Heart right ventricle (tissue), 16 donors: ENCODE measurements at regions not wholly inside any gene's neighbourhood (a gene's known extent, or its start where the extent isn't known, plus 50 kb on each side); places are given as distances from the start of the nearest gene placed in this dataset.

ENCODE experiments used
- ATAC-seq, 8 donors: fragments of 200-7000 bp; cut with Tn5 transposase; one replicate each; pipeline ENCODE4 v1.9.1; 2020; ENCODE audit warnings: mild to moderate bottlenecking in 8 of 8, moderate library complexity in 8 of 8, moderate number of reproducible peaks in 1 of 8
- DNase-seq, 2 donors: peaks; one replicate each; pipeline ENCODE4 v3.0.0-alpha.2; 2020
- H3K27ac ChIP-seq, 10 donors: fragments of 200-600 bp; sonication (generic) in 2 of 10; one replicate each; pipeline versions ENCODE4 v1.5.0 to v1.8.0; 2020 to 2022; ENCODE audit warnings: mild to moderate bottlenecking in 3 of 10
- H3K27me3 ChIP-seq, 7 donors: fragments of 200-600 bp; one replicate each; pipeline ENCODE4 v1.8.0; 2021 to 2022; ENCODE audit warnings: mild to moderate bottlenecking in 2 of 7
- H3K36me3 ChIP-seq, 9 donors: fragments of 200-600 bp; sonication (generic) in 1 of 9; one replicate each; pipeline versions ENCODE4 v1.5.0 to v1.8.0; 2020 to 2022; ENCODE audit warnings: mild to moderate bottlenecking in 2 of 9
- H3K4me1 ChIP-seq, 9 donors: fragments of 200-600 bp; sonication (generic) in 1 of 9; one replicate each; pipeline versions ENCODE4 v1.5.0 to v1.8.0; 2020 to 2022; ENCODE audit warnings: mild to moderate bottlenecking in 4 of 9
- H3K4me3 ChIP-seq, 10 donors: fragments of 200-600 bp; sonication (generic) in 2 of 10; one replicate each; pipeline versions ENCODE4 v1.5.0 to v1.8.0; 2020 to 2022; ENCODE audit warnings: mild to moderate bottlenecking in 7 of 10, moderate library complexity in 2 of 10
- H3K9me3 ChIP-seq, 11 donors: fragments of 200-600 bp in 10 of 11; sonication (generic) in 2 of 11; one replicate each; pipeline versions ENCODE4 v1.5.0 to v1.8.0; 2013 to 2022; ENCODE audit warnings: mild to moderate bottlenecking in 2 of 11, control low read depth in 1 of 11, moderate library complexity in 1 of 11
- WGBS, 2 donors: extraction: QIAGEN DNeasy Blood & Tissue Kit; methylation state at CpG; one replicate each; pipeline ENCODE4 v1.1.7; 2013; ENCODE audit warnings: inconsistent platforms in 1 of 2; 5-methylcytosine and 5-hydroxymethylcytosine counted together
- intact Hi-C, 10 donors: fragments of 100-400 bp; cut with DNase I; formaldehyde crosslinking; loops; one replicate each; pipeline versions ENCODE4 v1.11.1 to v1.14.2; 2022
- TF ChIP-seq, protein P1 (sequence below), 9 donors: fragments of 200-600 bp; sonication (generic) in 2 of 9; IDR thresholded peaks; one replicate each; pipeline versions ENCODE4 v1.5.0 to v1.8.0; 2021 to 2022; ENCODE audit warnings: antibody characterized with exemption in 9 of 9, mild to moderate bottlenecking in 5 of 9, moderate library complexity in 1 of 9
- donor health status: Arrhythmogenic right ventricular cardiomyopathy.
- donor health status: ischemic (EF 13 %, LVEDD 7.1; RV severe dilation, severe dysfunction).
- donor health status: healthy with polysubstance abuse.
- donor health status: DM: no; HTN: yes; CAD: no.
- donor health status: DM: no; HTN: no; CAD: no.
- donor health status: ischemic (EF 25% LVEDD 6.9; RV normal size, moderate dysfunction).
- donor health status: ischemic (EF 25% LVEDD 5.7; RV mildly dilated, moderate dysfunction).
- donor health status: healthy.
- donor health status: DM: yes; HTN: yes; CAD: no.
- donor health status: Ischemic cardiomyopathy.
- donor health status: ischemic (EF 35%, LVEDD 5.7; RV mildly dilated, moderate dysfunction).
- donor health status: nonischemic (EF 11% LVEDD 7.7; RV severe dilation, severe dysfunction).
- donor health status: DM: yes; HTN: yes; CAD: no.
- donor health status: PGD.
- donor health status: ischemic (EF 29% LVEDD 5.4; RV normal size, mild dysfunction).
- donor health status: nonischemic (EF 23%, LVEDD 6.1; RV moderate dilation, normal function).

- 60 to 75% methylated on average over 8 of the region's 8 CpGs for WGBS, 2 donors
- peaks cover 0 to 25% (median 4%) of the 10 kb centered on the region in 9 donors for H3K4me1 ChIP-seq
- intact Hi-C loops = loop anchor here in 3 of 10 donors (5.0 to 10.0 kb wide), 2 partner anchors 217 to 1076 kb away; no protein-coding TSS in a partner anchor
- H3K36me3 ChIP-seq = no peaks in the 10 kb centered on the region
- ATAC-seq = peak in 6 of 8 donors; percentile 16 to 51 (median 34)
- H3K4me3 ChIP-seq = no peak overlapping the region
- H3K9me3 ChIP-seq = no peaks in the 10 kb centered on the region
- TF ChIP-seq, protein P1, sequence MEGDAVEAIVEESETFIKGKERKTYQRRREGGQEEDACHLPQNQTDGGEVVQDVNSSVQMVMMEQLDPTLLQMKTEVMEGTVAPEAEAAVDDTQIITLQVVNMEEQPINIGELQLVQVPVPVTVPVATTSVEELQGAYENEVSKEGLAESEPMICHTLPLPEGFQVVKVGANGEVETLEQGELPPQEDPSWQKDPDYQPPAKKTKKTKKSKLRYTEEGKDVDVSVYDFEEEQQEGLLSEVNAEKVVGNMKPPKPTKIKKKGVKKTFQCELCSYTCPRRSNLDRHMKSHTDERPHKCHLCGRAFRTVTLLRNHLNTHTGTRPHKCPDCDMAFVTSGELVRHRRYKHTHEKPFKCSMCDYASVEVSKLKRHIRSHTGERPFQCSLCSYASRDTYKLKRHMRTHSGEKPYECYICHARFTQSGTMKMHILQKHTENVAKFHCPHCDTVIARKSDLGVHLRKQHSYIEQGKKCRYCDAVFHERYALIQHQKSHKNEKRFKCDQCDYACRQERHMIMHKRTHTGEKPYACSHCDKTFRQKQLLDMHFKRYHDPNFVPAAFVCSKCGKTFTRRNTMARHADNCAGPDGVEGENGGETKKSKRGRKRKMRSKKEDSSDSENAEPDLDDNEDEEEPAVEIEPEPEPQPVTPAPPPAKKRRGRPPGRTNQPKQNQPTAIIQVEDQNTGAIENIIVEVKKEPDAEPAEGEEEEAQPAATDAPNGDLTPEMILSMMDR (IDR thresholded peaks at IDR 0.05) = no peak
- no peaks in the 10 kb centered on the region for H3K27me3 ChIP-seq
- H3K27ac ChIP-seq = peak overlapping the region in 3 of 10 donors; percentile 16 to 50 (median 46)
- DNase-seq = no peak
Observed at GRCh38 chr10:83880252-83880791, 259.0 kb upstream of the GHITM start.

DNA sequence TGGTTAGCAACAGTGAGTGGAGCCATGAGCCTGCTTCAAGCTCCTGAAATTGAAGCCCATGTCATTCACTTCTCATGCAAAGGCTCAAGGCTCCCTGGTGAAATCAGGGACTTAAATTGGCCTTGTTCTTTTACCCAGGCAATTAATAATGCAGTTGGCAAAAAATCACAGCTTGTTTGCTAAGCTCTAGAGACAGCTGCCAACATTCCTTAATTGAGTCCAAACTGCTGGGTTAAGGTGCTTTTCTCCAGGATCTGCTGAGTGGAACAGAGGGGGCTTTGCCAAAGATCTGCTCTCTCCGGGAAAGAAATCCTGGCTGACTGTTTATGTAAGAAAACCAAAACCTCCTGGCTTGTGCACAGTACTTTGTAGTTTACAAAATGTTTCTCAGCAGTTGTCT, 257.6 kb upstream of the GHITM start:
- Histone ChIP-seq H3K4me3 (no peak overlapping the region), H3K4me1 (peaks cover 0 to 25% (median 4%) of the 10 kb centered on the region in 9 donors), H3K27me3 (no peaks in the 10 kb centered on the region), H3K9me3 (no peaks in the 10 kb centered on the region), H3K27ac (peak overlapping the region in 5 of 10 donors; percentile 16 to 52 (median 43)), H3K36me3 (no peaks in the 10 kb centered on the region)
- intact Hi-C loops = loop anchor here in 3 of 10 donors (5.0 to 10.0 kb wide), 2 partner anchors 216 to 1077 kb away; no protein-coding TSS in a partner anchor
- peak in 6 of 8 donors; percentile 45 to 84 (median 70) for ATAC-seq
- WGBS, 2 donors = 24 to 26% methylated on average over 1 of the region's 1 CpG
- peak in 1 of 2 donors; percentile 26 for DNase-seq
- TF ChIP-seq, protein P1 (IDR thresholded peaks at IDR 0.05) = no peak

DNA sequence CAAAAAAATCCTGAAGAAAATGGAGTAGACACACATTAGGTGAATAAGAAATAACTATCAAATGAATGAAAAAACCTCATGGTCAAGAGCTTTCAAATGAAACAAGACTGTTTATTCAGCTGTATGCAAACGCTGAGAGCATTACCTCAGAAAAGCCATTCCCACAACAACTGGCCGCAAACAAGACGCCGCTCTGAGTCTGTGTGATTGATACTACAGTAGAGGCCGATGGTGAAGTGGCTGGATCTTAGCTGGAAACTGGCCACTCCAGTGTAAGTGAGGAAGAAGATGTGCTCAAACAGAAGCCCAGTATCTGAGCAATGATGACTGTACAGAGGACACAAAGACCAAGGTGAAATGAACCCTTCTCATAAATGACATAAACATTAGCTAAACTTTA, 252.4 kb upstream of the GHITM start:
- DNase-seq = no peak
- TF ChIP-seq, protein P1 (IDR thresholded peaks at IDR 0.05) = no peak
- intact Hi-C loops = loop anchor here in 1 of 10 donors (10.0 kb wide), 1 partner anchor 1082 kb away; no protein-coding TSS in a partner anchor
- H3K36me3 ChIP-seq = no peaks in the 10 kb centered on the region
- H3K9me3 ChIP-seq = no peaks in the 10 kb centered on the region
- WGBS, 2 donors = 67 to 78% methylated on average over 5 of the region's 5 CpGs
- no peaks in the 10 kb centered on the region for H3K27me3 ChIP-seq
- no peak overlapping the region for H3K4me3 ChIP-seq
- peaks cover 0 to 6% (median 0%) of the 10 kb centered on the region in 9 donors for H3K4me1 ChIP-seq
- H3K27ac ChIP-seq = no peak overlapping the region
- no peak for ATAC-seq

DNA sequence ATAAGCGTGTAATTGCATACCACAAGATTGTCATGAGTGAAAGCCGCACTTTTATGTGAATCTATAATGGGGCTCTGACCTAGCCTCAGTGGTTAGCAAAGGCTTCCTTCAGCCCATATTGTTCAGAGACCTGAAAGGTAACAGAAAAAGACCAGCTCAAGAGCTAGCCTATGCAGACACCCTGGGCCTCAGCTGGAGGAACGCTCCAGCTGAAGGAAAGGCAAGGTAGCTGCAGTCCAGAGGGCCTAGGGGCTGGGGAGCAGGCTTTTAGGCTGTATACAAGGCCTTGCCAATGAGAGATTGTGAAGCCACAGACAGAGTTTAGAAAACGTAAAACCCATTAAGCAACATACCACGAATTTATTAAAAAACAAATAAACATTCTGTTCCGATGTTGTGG, 246.6 kb upstream of the GHITM start:
- Histone ChIP-seq H3K4me3 (no peak overlapping the region), H3K27ac (no peak overlapping the region), H3K4me1 (no peaks in the 10 kb centered on the region), H3K36me3 (no peaks in the 10 kb centered on the region), H3K27me3 (no peaks in the 10 kb centered on the region), H3K9me3 (no peaks in the 10 kb centered on the region)
- WGBS, 2 donors = 89 to 94% methylated on average over 6 of the region's 6 CpGs
- ATAC-seq = no peak
- DNase-seq = no peak
- TF ChIP-seq, protein P1 (IDR thresholded peaks at IDR 0.05) = no peak
- intact Hi-C loops = no loop called here
